Amniotic epithelial cell (primary cell): ENCODE measurements at regions not wholly inside any gene's neighbourhood (a gene's known extent, or its start where the extent isn't known, plus 50 kb on each side); places are given as distances from the start of the nearest gene placed in this dataset.
"Not testable (repeated sequence)": the region's sequence is repeated elsewhere in the genome, so short reads cannot be mapped to it uniquely, and the experiment has no call there.

Experiments
- DNase-seq: peaks from one replicate; pipeline ENCODE4 v3.0.0-alpha.2; 2010; ENCODE audit warnings: low read depth

- DNase-seq = peak; percentile 47
Measured at GRCh38 chr10:42367532-42368230, 270.7 kb downstream of the ZNF33B start.

GRCh38 chr10:42351745-42352144 is 286.6 kb downstream of the ZNF33B start:
- no peak for DNase-seq

GRCh38 chr10:42336593-42337337 is 301.6 kb downstream of the ZNF33B start:
- not testable (repeated sequence) for DNase-seq

- not testable (repeated sequence) for DNase-seq
Measured at GRCh38 chr10:42335653-42336296, 302.6 kb downstream of the ZNF33B start.

- DNase-seq = no peak
Measured at GRCh38 chr10:42304341-42304740, 334.0 kb downstream of the ZNF33B start.

GRCh38 chr10:42281896-42282295 is 356.5 kb downstream of the ZNF33B start:
- DNase-seq = not testable (repeated sequence)

GRCh38 chr10:42269788-42270187 is 368.6 kb downstream of the ZNF33B start:
- DNase-seq = not testable (repeated sequence)

GRCh38 chr10:42263259-42263658 is 375.1 kb downstream of the ZNF33B start:
- not testable (repeated sequence) for DNase-seq

GRCh38 chr10:42243002-42243401 is 395.4 kb downstream of the ZNF33B start:
- DNase-seq = not testable (repeated sequence)

GRCh38 chr10:42242135-42242805 is 396.1 kb downstream of the ZNF33B start:
- no peak for DNase-seq

- not testable (repeated sequence) for DNase-seq
Measured at GRCh38 chr10:42236401-42236800, 402.0 kb downstream of the ZNF33B start.

- DNase-seq = not testable (repeated sequence)
Measured at GRCh38 chr10:42235736-42236135, 402.6 kb downstream of the ZNF33B start.

- not testable (repeated sequence) for DNase-seq
Measured at GRCh38 chr10:42235241-42235640, 403.1 kb downstream of the ZNF33B start.

GRCh38 chr10:42234506-42234905 is 403.9 kb downstream of the ZNF33B start:
- not testable (repeated sequence) for DNase-seq

- not testable (repeated sequence) for DNase-seq
Measured at GRCh38 chr10:42233461-42234206, 404.7 kb downstream of the ZNF33B start.

- DNase-seq = not testable (repeated sequence)
Measured at GRCh38 chr10:42232955-42233354, 405.4 kb downstream of the ZNF33B start.

- not testable (repeated sequence) for DNase-seq
Measured at GRCh38 chr10:42230812-42231211, 407.6 kb downstream of the ZNF33B start.

- not testable (repeated sequence) for DNase-seq
Measured at GRCh38 chr10:42230115-42230514, 408.3 kb downstream of the ZNF33B start.

GRCh38 chr10:42227859-42228258 is 410.5 kb downstream of the ZNF33B start:
- DNase-seq = not testable (repeated sequence)

- not testable (repeated sequence) for DNase-seq
Measured at GRCh38 chr10:42193588-42193987, 444.8 kb downstream of the ZNF33B start.

- peak; percentile 5 for DNase-seq
Measured at GRCh38 chr10:42192450-42192849, 445.9 kb downstream of the ZNF33B start.
